ENCODE measurements at regions not wholly inside any gene's neighbourhood (a gene's known extent, or its start where the extent isn't known, plus 50 kb on each side); places are given as distances from the start of the nearest gene placed in this dataset.

- TF ChIP-seq EZH2 (IDR thresholded peaks at IDR 0.05; ENCODE audit: borderline replicate concordance, low read length) = no peak
- TF ChIP-seq CTCF (IDR thresholded peaks at IDR 0.05; ENCODE audit: low read length) = peak; percentile 56; the same call in 1 of the 2 replicates
These were observed 91.4 kb downstream of the RTL9 start for GRCh38 chrX:110450050-110450449.
